Stimulated activated CD8-positive, alpha-beta memory T cell treated with anti-CD3 and anti-CD28 coated beads, Interleukin-15, amount 100 ng/mL, for 24 hours (primary cell): ENCODE measurements at regions not wholly inside any gene's neighbourhood (a gene's known extent, or its start where the extent isn't known, plus 50 kb on each side); places are given as distances from the start of the nearest gene placed in this dataset.
"Not testable (repeated sequence)": the region's sequence is repeated elsewhere in the genome, so short reads cannot be mapped to it uniquely, and the experiment has no call there.

Experiments used
- DNase-seq: peaks from one replicate; pipeline ENCODE4 v3.0.0-alpha.2; 2020; ENCODE audit warnings: low read depth

- no peak for DNase-seq
Observed at GRCh38 chr3:197430934-197431333, 124.8 kb downstream of the BDH1 start.

DNA sequence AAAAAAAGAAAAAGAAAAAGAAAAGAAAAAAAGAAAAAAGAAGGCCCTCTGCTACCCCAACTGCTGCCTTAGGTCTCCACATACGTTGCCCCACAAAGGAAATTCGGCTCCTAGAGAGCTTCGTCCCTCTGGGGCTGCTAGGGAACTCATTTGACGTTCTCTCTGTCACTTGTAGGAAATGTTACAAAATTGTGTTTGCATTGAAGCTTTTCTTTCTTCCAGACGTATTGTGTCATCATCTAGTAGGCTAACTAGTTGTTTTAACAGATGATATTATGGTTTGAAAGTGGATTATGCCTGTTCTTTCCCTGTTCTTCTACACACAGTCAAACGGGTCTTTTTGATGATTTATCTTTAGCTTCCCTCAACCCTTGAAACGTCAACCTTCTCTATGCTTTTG is 125.3 kb downstream of the BDH1 start:
- DNase-seq, result no peak

GRCh38 chr3:197428952-197429351 is 126.8 kb downstream of the BDH1 start:
- DNase-seq, result no peak

DNA sequence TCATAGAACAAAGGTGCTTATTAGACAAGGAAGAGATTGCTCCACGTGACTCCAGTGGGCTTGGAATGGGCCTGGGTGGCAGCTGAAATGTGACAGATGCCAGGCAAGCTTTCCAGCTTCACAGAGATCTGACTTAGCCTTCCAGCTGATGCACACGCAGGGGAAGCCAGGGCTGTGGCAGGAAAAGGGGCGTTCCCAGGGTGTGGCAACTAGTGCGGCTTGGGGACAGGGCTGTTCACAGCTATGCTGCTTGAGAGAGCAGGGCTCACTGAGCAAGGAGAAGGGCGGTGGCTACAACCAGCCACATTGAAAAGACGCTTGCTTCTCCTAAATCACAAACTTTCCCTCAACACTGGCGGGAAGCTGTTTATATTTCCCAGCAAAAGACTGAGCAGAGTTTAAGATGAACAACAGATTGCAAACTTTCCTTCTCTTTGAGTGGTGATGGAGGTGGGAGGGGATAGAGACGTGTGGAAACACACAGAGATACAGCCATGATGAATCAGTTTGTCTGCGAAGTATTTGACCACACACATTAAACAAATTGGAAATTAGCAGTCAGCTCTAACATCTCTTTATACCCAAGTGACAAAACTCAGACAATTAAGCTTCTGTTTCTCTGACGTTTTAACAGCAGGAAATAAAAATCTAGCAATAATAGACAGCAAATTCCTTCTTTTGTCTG is 127.5 kb downstream of the BDH1 start:
- peak; percentile 7 for DNase-seq

GRCh38 chr3:197427021-197427420 is 128.6 kb upstream of the DLG1 start:
- DNase-seq, result no peak

DNA sequence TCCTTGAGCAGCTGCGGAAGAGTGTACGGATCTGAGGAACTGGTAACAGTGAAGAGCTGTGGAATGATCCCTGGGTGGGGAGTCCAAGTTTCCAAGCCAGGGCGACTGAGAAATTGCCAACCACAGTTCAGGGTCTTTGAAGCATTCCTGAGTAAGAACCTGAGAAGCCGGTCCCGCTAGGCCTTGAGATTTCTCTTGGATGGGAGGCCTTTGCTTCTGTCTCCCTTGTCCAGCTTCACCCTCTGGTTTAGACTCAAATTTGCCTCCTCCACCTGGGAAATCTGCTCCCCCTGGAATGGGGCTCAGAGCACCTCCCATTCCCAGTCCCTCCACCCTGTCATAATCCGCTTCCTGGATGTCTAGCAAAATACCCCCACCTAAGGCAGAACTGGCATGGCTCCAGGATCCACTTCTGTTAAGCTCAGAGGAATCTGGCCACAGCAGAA is 127.7 kb upstream of the DLG1 start:
- no peak for DNase-seq

GRCh38 chr3:197425485-197426120 is 127.2 kb upstream of the DLG1 start:
- no peak for DNase-seq

DNA sequence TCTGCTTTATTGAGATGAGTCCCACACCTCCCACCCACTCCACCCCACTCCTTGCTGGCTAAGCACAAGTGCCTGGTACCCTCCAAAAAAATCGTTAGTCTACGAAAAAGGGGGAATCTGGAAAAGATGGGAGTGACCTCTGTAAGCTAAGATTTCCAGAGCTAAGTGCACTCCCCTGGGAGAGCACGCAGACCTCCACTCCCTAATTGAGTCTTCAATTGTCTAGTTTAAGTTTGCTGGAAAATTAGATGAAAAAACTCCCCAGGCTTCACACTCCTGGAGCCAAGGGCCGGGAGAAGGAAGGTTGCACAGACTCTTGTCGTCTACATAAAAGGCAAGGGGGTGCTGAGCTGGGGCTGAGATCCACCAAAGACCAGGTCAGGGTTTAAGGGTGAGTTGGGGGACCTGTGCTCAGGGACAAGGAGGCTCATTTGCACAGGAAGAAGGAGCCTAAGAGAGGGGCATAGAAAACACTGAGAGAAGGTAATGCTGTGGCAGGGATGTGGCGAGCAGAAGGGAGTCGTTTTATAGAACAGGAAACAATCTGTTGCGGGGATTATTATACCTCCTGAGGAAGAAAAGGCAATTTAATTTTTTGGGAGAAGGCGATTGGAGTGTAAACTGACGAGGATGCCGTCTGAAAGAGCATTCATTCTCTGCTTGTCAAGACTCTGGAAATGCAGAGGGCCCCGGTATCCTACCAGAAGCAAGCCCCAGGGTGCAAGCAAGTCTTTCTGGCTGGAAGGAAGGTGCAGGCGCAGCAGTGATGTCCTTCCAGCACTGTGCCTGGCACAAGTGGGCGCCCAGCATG is 126.5 kb upstream of the DLG1 start:
- DNase-seq, result no peak

GRCh38 chr3:197424266-197424665 is 125.9 kb upstream of the DLG1 start:
- no peak for DNase-seq

DNA sequence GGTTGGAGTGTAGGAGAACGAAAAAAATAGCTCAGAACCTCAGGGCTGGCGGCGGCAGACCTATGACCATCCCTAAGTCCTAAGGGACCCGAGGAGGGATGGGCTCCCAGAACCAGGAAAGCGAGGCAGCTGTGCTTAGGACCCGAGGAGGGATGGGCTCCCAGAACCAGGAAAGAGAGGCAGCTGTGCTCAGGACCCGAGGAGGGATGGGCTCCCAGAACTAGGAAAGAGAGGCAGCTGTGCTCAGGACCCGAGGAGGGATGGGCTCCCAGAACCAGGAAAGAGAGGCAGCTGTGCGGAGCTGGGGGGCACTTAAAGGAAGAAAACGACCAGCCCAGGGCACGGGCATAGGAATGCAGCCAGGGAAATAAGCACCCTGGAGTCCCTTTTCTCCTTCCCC is 125.0 kb upstream of the DLG1 start:
- no peak for DNase-seq

- DNase-seq, result no peak
Observed at GRCh38 chr3:197422506-197422905, 124.1 kb upstream of the DLG1 start.

- no peak for DNase-seq
Observed at GRCh38 chr3:197421021-197421420, 122.6 kb upstream of the DLG1 start.

DNA sequence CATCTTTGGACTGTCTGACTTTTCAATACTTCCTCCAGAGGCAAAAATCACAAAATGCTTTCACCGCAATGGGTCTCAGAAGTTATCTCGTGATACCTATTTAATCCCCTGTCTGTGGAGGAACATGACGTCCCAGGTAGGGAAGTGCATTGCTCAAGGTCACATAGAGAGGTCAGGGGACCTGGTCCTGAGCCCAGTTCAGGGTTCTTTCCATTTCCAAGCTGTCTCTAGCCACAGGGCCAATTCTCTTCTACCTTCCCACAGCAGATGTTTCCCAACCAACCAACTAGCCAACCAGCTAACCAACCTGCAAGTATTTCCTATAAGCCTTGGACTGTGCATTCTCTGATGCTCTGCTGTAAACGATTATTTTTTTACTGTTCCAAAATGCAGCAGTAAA is 122.2 kb upstream of the DLG1 start:
- DNase-seq, result no peak

DNA sequence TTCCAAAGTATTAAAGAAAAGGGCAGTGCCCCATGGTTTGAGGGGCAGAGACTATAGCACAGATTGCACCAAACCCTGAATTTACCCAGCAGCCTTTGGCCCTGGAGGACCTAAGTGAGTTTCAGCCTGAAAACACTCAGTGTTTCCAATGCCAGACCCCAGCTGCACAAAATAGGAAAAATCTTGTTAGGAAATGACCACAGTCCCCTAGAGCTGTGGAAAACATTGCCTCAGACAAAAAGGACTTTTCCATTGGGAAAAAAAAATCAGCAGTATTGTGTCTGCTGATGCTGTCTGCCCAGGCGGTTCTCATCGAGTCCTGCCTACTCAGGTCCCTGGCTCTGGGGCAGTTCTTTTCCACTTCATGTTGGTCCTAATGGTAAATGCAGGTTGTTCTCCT is 121.7 kb upstream of the DLG1 start:
- DNase-seq, result no peak

- DNase-seq, result no peak
Observed at GRCh38 chr3:197419696-197420095, 121.3 kb upstream of the DLG1 start.

- DNase-seq, result no peak
Observed at GRCh38 chr3:197417911-197418618, 119.7 kb upstream of the DLG1 start.

DNA sequence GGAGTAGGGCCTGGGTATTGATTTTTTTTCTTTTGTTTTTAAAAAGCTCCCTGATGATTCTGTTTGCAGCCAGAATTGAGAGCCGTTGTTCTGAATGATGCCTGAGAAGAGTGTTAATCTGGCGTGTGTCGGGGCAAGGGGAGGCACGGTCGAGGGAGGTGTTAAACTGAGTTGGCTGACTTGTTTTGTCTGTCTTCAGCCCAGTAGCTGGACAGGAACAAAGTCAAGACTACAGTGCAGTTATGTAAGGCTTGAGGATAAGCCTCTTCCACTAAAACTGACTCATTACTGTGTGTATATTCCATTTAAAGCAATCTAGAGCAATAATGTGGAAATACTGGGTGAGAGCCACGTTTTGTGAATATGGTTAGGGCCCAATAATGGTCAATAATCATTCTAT is 119.0 kb upstream of the DLG1 start:
- no peak for DNase-seq

- DNase-seq, result not testable (repeated sequence)
Observed at GRCh38 chr3:197411899-197412298, 113.5 kb upstream of the DLG1 start.

DNA sequence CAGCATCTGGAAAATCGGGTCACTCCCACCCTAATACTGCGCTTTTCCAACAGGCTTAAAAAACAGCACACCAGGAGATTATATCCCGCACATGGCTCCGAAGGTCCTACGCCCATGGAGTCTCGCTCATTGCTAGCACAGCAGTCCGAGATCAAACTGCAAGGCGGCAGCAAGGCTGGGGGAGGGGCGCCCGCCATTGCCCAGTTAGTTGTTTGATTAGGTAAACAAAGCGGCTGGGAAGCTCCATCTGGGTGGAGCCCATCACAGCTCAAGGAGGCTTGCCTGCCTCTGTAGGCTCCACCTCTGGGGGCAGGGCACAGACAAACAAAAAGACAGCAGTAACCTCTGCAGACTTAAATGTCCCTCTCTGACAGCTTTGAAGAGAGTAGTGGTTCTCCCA is 111.8 kb upstream of the DLG1 start:
- DNase-seq, result not testable (repeated sequence)

DNA sequence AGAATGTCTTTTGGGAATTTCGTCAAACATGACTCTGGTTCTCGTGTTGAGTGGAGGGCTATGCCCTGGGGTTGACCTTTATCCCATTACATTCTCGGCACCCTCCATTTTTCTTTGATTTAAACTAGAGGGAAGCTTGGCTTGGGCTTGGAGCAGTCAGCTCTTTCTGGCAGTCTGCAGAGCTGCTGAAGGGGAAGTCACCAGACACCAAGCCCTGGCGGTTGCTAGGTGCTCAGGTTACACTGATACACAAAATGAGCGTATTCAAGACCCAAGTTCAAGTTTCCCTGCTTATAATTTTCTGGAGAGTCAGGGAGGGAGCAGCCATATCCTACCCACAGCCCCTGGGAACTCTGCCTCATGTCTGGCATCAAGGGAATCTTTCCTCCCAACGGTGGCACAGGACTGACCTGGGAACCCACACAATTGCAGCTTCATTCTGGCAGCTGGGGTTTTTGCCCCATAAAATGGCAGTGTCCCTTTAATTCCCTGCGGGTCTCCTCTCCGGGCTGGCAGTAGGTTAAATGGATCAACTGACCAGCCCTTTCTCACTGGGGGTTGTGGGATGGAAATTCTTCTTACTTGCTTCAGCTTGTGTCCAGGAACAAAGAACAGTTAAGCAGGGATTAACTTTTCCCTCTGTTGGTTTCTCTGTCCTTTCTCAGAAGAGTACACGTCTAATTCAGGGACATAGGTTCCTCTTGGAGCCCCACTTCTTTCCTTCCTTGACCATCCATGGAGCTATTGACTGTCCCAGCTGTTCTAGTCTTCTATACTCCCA is 110.0 kb upstream of the DLG1 start:
- no peak for DNase-seq

DNA sequence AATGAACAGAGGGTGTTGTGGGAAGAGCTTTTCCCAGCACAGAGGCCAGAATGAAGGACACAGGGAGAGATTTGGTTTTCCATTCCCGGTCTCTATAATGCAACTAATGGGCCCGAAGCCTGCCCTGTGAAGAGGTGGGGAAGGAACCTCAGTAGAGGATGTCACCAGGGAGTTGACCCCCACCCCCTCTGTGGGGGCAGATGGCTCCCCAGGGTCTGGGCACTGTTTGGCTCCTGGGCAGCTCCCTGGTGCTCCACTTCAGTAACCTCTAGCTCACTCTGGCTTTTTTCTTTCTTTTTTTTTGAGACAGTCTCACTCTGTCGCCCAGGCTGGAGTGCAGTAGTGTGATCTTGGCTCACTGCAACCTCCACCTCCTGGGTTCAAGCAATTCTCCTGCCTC is 109.1 kb upstream of the DLG1 start:
- DNase-seq, result no peak

- no peak for DNase-seq
Observed at GRCh38 chr3:197407053-197407452, 108.6 kb upstream of the DLG1 start.
